ENCODE measurements at regions not wholly inside any gene's neighbourhood (a gene's known extent, or its start where the extent isn't known, plus 50 kb on each side); places are given as distances from the start of the nearest gene placed in this dataset.

- DNase-seq = no peak
- peaks cover 13% of the 10 kb centered on the region for H3K4me1 Mint-ChIP-seq
- no peaks in the 10 kb centered on the region for H3K36me3 Mint-ChIP-seq (ENCODE audit: low read depth)
- H3K27ac Mint-ChIP-seq = no peak overlapping the region
- H3K27me3 Mint-ChIP-seq (ENCODE audit: low read depth, poor library complexity) = peaks cover 17% of the 10 kb centered on the region
- peaks cover 28% of the 10 kb centered on the region for H3K9me3 Mint-ChIP-seq
- H3K4me3 Mint-ChIP-seq = no peak overlapping the region
- TF ChIP-seq CTCF (IDR thresholded peaks at IDR 0.05) = no peak
Measured at GRCh38 chr21:41625428-41625827, 117.5 kb upstream of the TMPRSS2 start.

GRCh38 chr21:41624674-41625310, 116.8 kb upstream of the TMPRSS2 start:
- Mint-ChIP-seq H3K27me3 (ENCODE audit: low read depth, poor library complexity) (peaks cover 17% of the 10 kb centered on the region), H3K9me3 (peaks cover 24% of the 10 kb centered on the region), H3K36me3 (ENCODE audit: low read depth) (no peaks in the 10 kb centered on the region), H3K4me3 (no peak overlapping the region), H3K4me1 (peaks cover 13% of the 10 kb centered on the region), H3K27ac (no peak overlapping the region)
- TF ChIP-seq CTCF (IDR thresholded peaks at IDR 0.05) = no peak
- DNase-seq = no peak

GRCh38 chr21:41623945-41624344, 116.0 kb upstream of the TMPRSS2 start:
- Mint-ChIP-seq H3K4me3 (no peak overlapping the region), H3K4me1 (peaks cover 13% of the 10 kb centered on the region), H3K36me3 (ENCODE audit: low read depth) (no peaks in the 10 kb centered on the region), H3K9me3 (peaks cover 15% of the 10 kb centered on the region), H3K27ac (no peak overlapping the region), H3K27me3 (ENCODE audit: low read depth, poor library complexity) (peaks cover 17% of the 10 kb centered on the region)
- DNase-seq = no peak
- TF ChIP-seq CTCF (IDR thresholded peaks at IDR 0.05) = no peak

- DNase-seq = no peak
- peaks cover 14% of the 10 kb centered on the region for H3K27me3 Mint-ChIP-seq (ENCODE audit: low read depth, poor library complexity)
- TF ChIP-seq CTCF (IDR thresholded peaks at IDR 0.05) = no peak
- H3K4me3 Mint-ChIP-seq = no peak overlapping the region
- no peak overlapping the region for H3K27ac Mint-ChIP-seq
- no peaks in the 10 kb centered on the region for H3K36me3 Mint-ChIP-seq (ENCODE audit: low read depth)
- H3K4me1 Mint-ChIP-seq = peaks cover 13% of the 10 kb centered on the region
- H3K9me3 Mint-ChIP-seq = peaks cover 9% of the 10 kb centered on the region
Measured at GRCh38 chr21:41622831-41623548, 115.0 kb upstream of the TMPRSS2 start.

GRCh38 chr21:41622201-41622600, 114.2 kb upstream of the TMPRSS2 start:
- no peak overlapping the region for H3K27ac Mint-ChIP-seq
- peaks cover 13% of the 10 kb centered on the region for H3K4me1 Mint-ChIP-seq
- no peak for DNase-seq
- TF ChIP-seq CTCF (IDR thresholded peaks at IDR 0.05) = no peak
- H3K9me3 Mint-ChIP-seq = peaks cover 9% of the 10 kb centered on the region
- H3K36me3 Mint-ChIP-seq (ENCODE audit: low read depth) = no peaks in the 10 kb centered on the region
- H3K27me3 Mint-ChIP-seq (ENCODE audit: low read depth, poor library complexity) = peaks cover 13% of the 10 kb centered on the region
- no peak overlapping the region for H3K4me3 Mint-ChIP-seq

- Mint-ChIP-seq H3K27ac (no peak overlapping the region), H3K27me3 (ENCODE audit: low read depth, poor library complexity) (peaks cover 13% of the 10 kb centered on the region), H3K9me3 (peaks cover 9% of the 10 kb centered on the region), H3K4me1 (peaks cover 13% of the 10 kb centered on the region), H3K4me3 (no peak overlapping the region), H3K36me3 (ENCODE audit: low read depth) (no peaks in the 10 kb centered on the region)
- DNase-seq = no peak
- TF ChIP-seq CTCF (IDR thresholded peaks at IDR 0.05) = no peak
Measured at GRCh38 chr21:41621513-41621912, 113.6 kb upstream of the TMPRSS2 start.
